Stimulated activated CD4-positive, alpha-beta T cell treated with anti-CD3 and anti-CD28 coated beads, Interleukin-12 subunit alpha, Interleukin-12 subunit beta, amount 100 ng/mL, for 48 hours (primary cell): ENCODE measurements at regions not wholly inside any gene's neighbourhood (a gene's known extent, or its start where the extent isn't known, plus 50 kb on each side); places are given as distances from the start of the nearest gene placed in this dataset.
A peak's percentile ranks its signal among the peaks of the same experiment; 100 is the strongest.
"Not testable (repeated sequence)": the region's sequence is repeated elsewhere in the genome, so short reads cannot be mapped to it uniquely, and the experiment has no call there.

Experiments
- DNase-seq, 3 donors: peaks; one replicate each; pipeline ENCODE4 v3.0.0-alpha.2; 2020; ENCODE audit warnings: low read depth in 2 of 3, low spot score in 1 of 3

DNA sequence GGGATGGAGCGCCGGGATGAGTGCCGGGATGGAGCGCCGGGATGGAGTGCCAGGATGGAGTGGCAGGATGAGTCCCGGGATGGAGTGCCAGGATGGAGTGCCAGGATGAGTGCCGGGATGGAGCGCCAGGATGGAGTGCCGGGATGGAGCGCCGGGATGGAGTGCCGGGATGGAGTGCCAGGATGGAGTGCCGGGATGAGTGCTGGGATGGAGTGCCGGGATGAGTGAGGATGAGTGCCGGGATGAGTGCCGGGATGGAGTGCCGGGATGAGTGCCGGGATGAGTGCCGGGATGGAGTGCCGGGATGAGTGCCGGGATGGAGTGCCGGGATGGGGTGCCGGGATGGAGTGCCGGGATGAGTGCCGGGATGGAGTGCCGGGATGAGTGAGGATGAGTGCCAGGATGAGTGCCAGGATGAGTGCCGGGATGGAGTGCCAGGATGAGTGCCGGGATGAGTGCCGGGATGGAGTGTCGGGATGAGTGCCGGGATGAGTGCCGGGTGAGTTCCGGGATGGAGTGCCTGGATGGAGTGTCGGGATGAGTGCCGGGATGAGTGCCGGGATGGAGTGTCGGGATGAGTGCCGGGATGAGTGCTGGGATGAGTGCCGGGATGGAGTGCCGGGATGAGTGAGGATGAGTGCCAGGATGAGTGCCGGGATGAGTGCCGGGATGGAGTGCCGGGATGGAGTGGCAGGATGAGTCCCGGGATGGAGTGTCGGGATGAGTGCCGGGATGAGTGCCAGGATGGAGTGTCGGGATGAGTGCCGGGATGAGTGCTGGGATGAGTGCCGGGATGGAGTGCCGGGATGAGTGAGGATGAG lies 52.9 kb upstream of the HELT start:
- not testable (repeated sequence) for DNase-seq

DNA sequence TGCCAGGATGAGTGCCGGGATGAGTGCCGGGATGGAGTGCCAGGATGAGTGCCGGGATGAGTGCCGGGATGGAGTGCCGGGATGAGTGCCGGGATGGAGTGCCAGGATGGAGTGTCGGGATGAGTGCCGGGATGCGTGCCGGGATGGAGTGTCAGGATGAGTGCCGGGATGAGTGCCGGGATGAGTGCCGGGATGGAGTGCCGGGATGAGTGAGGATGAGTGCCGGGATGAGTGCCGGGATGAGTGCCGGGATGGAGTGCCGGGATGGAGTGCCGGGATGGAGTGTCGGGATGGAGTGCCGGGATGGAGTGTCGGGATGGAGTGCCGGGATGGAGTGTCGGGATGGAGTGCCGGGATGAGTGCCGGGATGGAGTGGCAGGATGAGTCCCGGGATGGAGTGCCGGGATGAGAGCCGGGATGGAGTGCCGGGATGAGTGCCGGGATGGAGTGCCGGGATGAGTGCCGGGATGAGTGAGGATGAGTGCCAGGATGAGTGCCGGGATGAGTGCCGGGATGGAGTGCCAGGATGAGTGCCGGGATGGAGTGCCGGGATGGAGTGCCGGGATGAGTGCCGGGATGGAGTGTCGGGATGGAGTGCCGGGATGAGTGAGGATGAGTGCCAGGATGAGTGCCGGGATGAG lies 52.1 kb upstream of the HELT start:
- not testable (repeated sequence) for DNase-seq

GRCh38 chr4:184967699-184968098 lies 50.6 kb upstream of the HELT start:
- DNase-seq = peak in 1 of 3 donors; percentile 14

- no peak for DNase-seq
These were observed 49.9 kb upstream of the HELT start for GRCh38 chr4:184968366-184968765.
